Type B pancreatic cell (in vitro differentiated cells): ENCODE measurements at regions not wholly inside any gene's neighbourhood (a gene's known extent, or its start where the extent isn't known, plus 50 kb on each side); places are given as distances from the start of the nearest gene placed in this dataset.

Experiments
- DNase-seq: peaks from one replicate; pipeline ENCODE4 v3.0.0; 2021; ENCODE audit warnings: mixed read lengths; ENCODE audit not compliant: unreplicated experiment; ENCODE audit errors: extremely low spot score
- H3K27ac Mint-ChIP-seq: 2 replicates; pipeline ENCODE4 v1.8.0; 2021; ENCODE audit warnings: mild to moderate bottlenecking, mixed read lengths
- H3K27me3 Mint-ChIP-seq: 2 replicates; pipeline ENCODE4 v1.8.0; 2021; ENCODE audit warnings: mixed read lengths
- H3K36me3 Mint-ChIP-seq: 2 replicates; pipeline ENCODE4 v1.8.0; 2021; ENCODE audit warnings: mixed read lengths
- H3K4me1 Mint-ChIP-seq: one replicate; pipeline ENCODE4 v1.8.0; 2021; ENCODE audit warnings: mixed read lengths; ENCODE audit not compliant: unreplicated experiment
- H3K4me3 Mint-ChIP-seq: 2 replicates; pipeline ENCODE4 v1.8.0; 2021; ENCODE audit warnings: mild to moderate bottlenecking, mixed read lengths
- H3K9me3 Mint-ChIP-seq: 2 replicates; pipeline ENCODE4 v1.8.0; 2021; ENCODE audit warnings: mixed read lengths
- CTCF ChIP-seq: fragments of 200-600 bp; sonication (generic); conservative IDR thresholded peaks from 2 replicates; pipeline ENCODE4 v1.5.0; 2021; ENCODE audit warnings: antibody characterized with exemption, mild to moderate bottlenecking

- no peaks in the 10 kb centered on the region for H3K27me3 Mint-ChIP-seq
- H3K27ac Mint-ChIP-seq = no peak overlapping the region
- H3K9me3 Mint-ChIP-seq = no peaks in the 10 kb centered on the region
- H3K4me3 Mint-ChIP-seq = no peak overlapping the region
- peaks cover 2% of the 10 kb centered on the region for H3K4me1 Mint-ChIP-seq
- no peaks in the 10 kb centered on the region for H3K36me3 Mint-ChIP-seq
- DNase-seq = no peak
- no peak for TF ChIP-seq CTCF
These were observed 162.0 kb upstream of the EPHA7 start for GRCh38 chr6:93581371-93581770.

- TF ChIP-seq CTCF = no peak
- Mint-ChIP-seq H3K27me3 (no peaks in the 10 kb centered on the region), H3K4me1 (peaks cover 2% of the 10 kb centered on the region), H3K36me3 (no peaks in the 10 kb centered on the region), H3K4me3 (no peak overlapping the region), H3K9me3 (no peaks in the 10 kb centered on the region), H3K27ac (no peak overlapping the region)
- no peak for DNase-seq
These were observed 161.1 kb upstream of the EPHA7 start for GRCh38 chr6:93580446-93580845.

DNA sequence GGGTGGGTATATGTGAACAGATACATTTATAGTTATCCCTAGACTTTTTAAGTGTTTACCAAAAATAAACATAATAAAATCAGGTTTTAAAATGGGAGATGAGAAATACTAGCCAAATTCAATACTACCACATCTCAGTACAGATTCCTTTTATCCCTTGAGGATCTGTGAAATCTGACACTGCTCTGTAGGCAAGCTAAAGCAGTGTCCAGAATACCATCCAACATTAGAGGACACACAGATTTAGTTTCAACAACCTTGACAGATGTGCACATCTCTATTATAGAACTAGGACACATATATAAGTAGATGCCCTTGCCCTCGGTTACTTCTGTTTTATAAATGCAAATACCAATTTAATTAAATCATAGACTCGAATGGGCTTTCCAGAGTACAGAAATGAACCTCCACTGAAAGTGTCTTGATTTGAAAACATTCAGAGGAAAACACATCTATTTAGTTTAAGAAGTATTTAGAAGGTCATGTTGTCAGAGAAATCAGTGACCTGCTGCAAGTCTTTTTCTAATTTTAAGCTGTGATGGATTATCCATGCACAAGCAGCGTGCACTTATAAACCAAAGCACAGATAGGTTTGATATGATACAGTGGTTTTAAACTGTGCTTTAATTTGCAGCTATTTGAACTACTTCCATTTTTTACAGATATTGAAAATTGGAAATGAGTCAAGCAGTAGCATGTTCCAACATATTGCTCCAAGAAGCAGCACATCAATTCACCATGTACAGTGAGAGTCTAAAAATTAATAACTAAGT lies 156.3 kb upstream of the EPHA7 start:
- Mint-ChIP-seq H3K27ac (no peak overlapping the region), H3K4me1 (peaks cover 19% of the 10 kb centered on the region), H3K9me3 (no peaks in the 10 kb centered on the region), H3K27me3 (no peaks in the 10 kb centered on the region), H3K36me3 (no peaks in the 10 kb centered on the region), H3K4me3 (no peak overlapping the region)
- no peak for TF ChIP-seq CTCF
- DNase-seq = no peak

GRCh38 chr6:93574299-93574698 lies 154.9 kb upstream of the EPHA7 start:
- no peak for DNase-seq
- Mint-ChIP-seq H3K9me3 (no peaks in the 10 kb centered on the region), H3K4me3 (no peak overlapping the region), H3K27me3 (no peaks in the 10 kb centered on the region), H3K27ac (no peak overlapping the region), H3K36me3 (no peaks in the 10 kb centered on the region), H3K4me1 (peaks cover 24% of the 10 kb centered on the region)
- TF ChIP-seq CTCF = no peak

- no peaks in the 10 kb centered on the region for H3K36me3 Mint-ChIP-seq
- no peak overlapping the region for H3K4me3 Mint-ChIP-seq
- H3K9me3 Mint-ChIP-seq = no peaks in the 10 kb centered on the region
- TF ChIP-seq CTCF = no peak
- H3K4me1 Mint-ChIP-seq = peaks cover 25% of the 10 kb centered on the region
- H3K27ac Mint-ChIP-seq = no peak overlapping the region
- no peak for DNase-seq
- no peaks in the 10 kb centered on the region for H3K27me3 Mint-ChIP-seq
These were observed 152.0 kb upstream of the EPHA7 start for GRCh38 chr6:93571346-93571745.
